ENCODE measurements at regions not wholly inside any gene's neighbourhood (a gene's known extent, or its start where the extent isn't known, plus 50 kb on each side); places are given as distances from the start of the nearest gene placed in this dataset.

GRCh38 chr4:151822331-151822730, 61.5 kb upstream of the GATB start:
- DNase-seq (ENCODE audit: low read depth in 2 of 3, low spot score in 1 of 3): no peak

- no peak for DNase-seq (ENCODE audit: low read depth in 2 of 3, low spot score in 1 of 3)
These were observed 59.2 kb upstream of the GATB start for GRCh38 chr4:151820004-151820403.

GRCh38 chr4:151811403-151811802, 50.6 kb upstream of the GATB start:
- no peak for DNase-seq (ENCODE audit: low read depth in 2 of 3, low spot score in 1 of 3)

All from stimulated activated CD4-positive, alpha-beta T cell treated with anti-CD3 and anti-CD28 coated beads, Interleukin-12 subunit alpha, Interleukin-12 subunit beta, amount 100 ng/mL, for 48 hours (primary cell).